Upper lobe of right lung (tissue), 1 donor: ENCODE measurements at regions not wholly inside any gene's neighbourhood (a gene's known extent, or its start where the extent isn't known, plus 50 kb on each side); places are given as distances from the start of the nearest gene placed in this dataset.
"Not testable (repeated sequence)": the region's sequence is repeated elsewhere in the genome, so short reads cannot be mapped to it uniquely, and the experiment has no call there.

Experiments
- ATAC-seq: fragments of 200-7000 bp; cut with Tn5 transposase; one replicate; pipeline ENCODE4 v1.9.1; 2020; ENCODE audit warnings: mild to moderate bottlenecking, moderate library complexity
- DNase-seq: peaks from one replicate; pipeline ENCODE4 v3.0.0-alpha.2; 2020
- H3K27ac ChIP-seq: fragments of 200-600 bp; one replicate; pipeline ENCODE4 v1.8.0; 2022
- H3K27me3 ChIP-seq: fragments of 200-600 bp; one replicate; pipeline ENCODE4 v1.8.0; 2022; ENCODE audit warnings: mild to moderate bottlenecking
- H3K36me3 ChIP-seq: fragments of 200-600 bp; one replicate; pipeline ENCODE4 v1.8.0; 2022
- H3K4me1 ChIP-seq: fragments of 200-600 bp; one replicate; pipeline ENCODE4 v1.8.0; 2022
- H3K4me3 ChIP-seq: fragments of 200-600 bp; one replicate; pipeline ENCODE4 v1.8.0; 2022; ENCODE audit warnings: mild to moderate bottlenecking
- H3K9me3 ChIP-seq: fragments of 200-600 bp; one replicate; pipeline ENCODE4 v1.8.0; 2022
- intact Hi-C: fragments of 100-400 bp; cut with DNase I; formaldehyde crosslinking; loops from one replicate; pipeline ENCODE4 v1.11.0; 2022
- TF ChIP-seq, protein P1 (sequence below): fragments of 200-600 bp; IDR thresholded peaks from one replicate; pipeline ENCODE4 v1.8.0; 2022; ENCODE audit warnings: antibody characterized with exemption
- donor health status: DM: no; HTN: yes; CAD: no; lungs with severe emphysema.

DNA sequence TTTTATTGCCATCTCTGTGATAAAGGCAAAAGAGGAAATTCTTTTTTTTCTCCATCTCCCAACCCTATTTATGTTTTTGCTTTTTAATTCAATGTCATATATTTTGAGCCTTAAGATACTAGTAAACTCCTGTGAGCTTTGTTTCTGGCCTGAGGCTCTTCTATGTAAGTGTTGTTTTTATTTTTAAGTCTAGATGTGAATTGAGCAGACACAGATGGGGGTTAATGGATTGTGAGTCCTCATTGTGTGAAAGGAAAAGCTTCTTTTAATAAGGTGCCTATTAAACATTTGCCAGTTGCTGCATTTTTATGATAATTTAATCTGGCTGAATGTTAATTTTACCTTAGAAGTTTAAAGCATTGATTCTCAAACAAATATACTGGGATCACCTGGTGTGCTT, 2337.9 kb upstream of the RAG2 start:
- DNase-seq: no peak
- Histone ChIP-seq H3K36me3 (no peaks in the 10 kb centered on the region), H3K27ac (no peak overlapping the region), H3K9me3 (no peaks in the 10 kb centered on the region), H3K4me3 (no peak overlapping the region), H3K4me1 (no peaks in the 10 kb centered on the region), H3K27me3 (no peaks in the 10 kb centered on the region)
- TF ChIP-seq, protein P1, sequence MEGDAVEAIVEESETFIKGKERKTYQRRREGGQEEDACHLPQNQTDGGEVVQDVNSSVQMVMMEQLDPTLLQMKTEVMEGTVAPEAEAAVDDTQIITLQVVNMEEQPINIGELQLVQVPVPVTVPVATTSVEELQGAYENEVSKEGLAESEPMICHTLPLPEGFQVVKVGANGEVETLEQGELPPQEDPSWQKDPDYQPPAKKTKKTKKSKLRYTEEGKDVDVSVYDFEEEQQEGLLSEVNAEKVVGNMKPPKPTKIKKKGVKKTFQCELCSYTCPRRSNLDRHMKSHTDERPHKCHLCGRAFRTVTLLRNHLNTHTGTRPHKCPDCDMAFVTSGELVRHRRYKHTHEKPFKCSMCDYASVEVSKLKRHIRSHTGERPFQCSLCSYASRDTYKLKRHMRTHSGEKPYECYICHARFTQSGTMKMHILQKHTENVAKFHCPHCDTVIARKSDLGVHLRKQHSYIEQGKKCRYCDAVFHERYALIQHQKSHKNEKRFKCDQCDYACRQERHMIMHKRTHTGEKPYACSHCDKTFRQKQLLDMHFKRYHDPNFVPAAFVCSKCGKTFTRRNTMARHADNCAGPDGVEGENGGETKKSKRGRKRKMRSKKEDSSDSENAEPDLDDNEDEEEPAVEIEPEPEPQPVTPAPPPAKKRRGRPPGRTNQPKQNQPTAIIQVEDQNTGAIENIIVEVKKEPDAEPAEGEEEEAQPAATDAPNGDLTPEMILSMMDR: no peak
- ATAC-seq: no peak
- intact Hi-C loops: no loop called here

DNA sequence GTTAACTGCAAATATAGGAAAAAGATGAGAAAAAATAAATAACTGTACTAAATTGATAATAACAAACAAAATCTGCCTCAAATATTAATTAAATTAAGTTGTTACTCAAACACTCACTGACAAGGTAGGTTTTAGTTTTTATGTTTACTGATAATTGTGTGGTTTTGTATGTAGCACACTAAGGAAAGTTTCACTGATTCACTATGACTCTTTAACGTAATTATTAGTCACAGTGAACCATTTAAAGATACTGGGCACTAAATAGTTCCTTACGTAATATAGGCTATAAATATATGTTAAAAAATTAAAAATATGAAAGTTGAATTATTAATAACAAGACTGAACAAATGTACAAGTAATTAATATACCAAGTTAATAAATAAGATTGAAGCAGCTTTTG, 2330.0 kb upstream of the RAG2 start:
- H3K4me1 ChIP-seq: no peaks in the 10 kb centered on the region
- TF ChIP-seq, protein P1: no peak
- no peaks in the 10 kb centered on the region for H3K27me3 ChIP-seq
- no peaks in the 10 kb centered on the region for H3K36me3 ChIP-seq
- H3K9me3 ChIP-seq: no peaks in the 10 kb centered on the region
- no peak overlapping the region for H3K27ac ChIP-seq
- no peak overlapping the region for H3K4me3 ChIP-seq
- no peak for ATAC-seq
- intact Hi-C loops: no loop called here
- no peak for DNase-seq

GRCh38 chr11:38924644-38925043, 2326.6 kb upstream of the RAG2 start:
- Histone ChIP-seq H3K4me3 (no peak overlapping the region), H3K4me1 (no peaks in the 10 kb centered on the region), H3K36me3 (no peaks in the 10 kb centered on the region), H3K27ac (no peak overlapping the region), H3K9me3 (no peaks in the 10 kb centered on the region), H3K27me3 (no peaks in the 10 kb centered on the region)
- DNase-seq (no peak), ATAC-seq (no peak)
- TF ChIP-seq, protein P1: no peak
- intact Hi-C loops: no loop called here

- TF ChIP-seq, protein P1: no peak
- Histone ChIP-seq H3K4me1 (no peaks in the 10 kb centered on the region), H3K36me3 (no peaks in the 10 kb centered on the region), H3K27me3 (no peaks in the 10 kb centered on the region), H3K27ac (no peak overlapping the region), H3K4me3 (no peak overlapping the region), H3K9me3 (no peaks in the 10 kb centered on the region)
- DNase-seq: no peak
- intact Hi-C loops: no loop called here
- ATAC-seq: no peak
Observed at GRCh38 chr11:38900211-38900610, 2302.2 kb upstream of the RAG2 start.

DNA sequence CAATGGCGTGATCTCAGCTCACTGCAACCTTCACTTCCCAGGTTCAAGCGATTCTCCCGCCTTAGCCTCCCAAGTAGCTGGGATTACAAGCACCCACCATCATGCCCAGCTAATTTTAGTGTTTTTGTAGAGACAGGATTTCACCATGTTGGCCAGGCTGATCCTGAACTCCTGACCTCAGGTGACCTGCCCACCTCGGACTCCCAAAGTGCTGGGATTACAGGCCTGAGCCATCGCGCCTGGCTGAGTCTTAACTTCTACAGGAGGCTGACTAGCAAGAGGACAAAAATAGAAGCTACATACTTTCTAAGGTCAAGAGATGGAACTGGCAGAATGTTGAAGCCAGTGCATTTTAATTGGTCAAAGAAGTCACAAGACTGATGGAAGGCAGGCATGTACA, 2296.2 kb upstream of the RAG2 start:
- not testable (repeated sequence) for H3K27ac ChIP-seq

GRCh38 chr11:38884145-38884865, 2286.3 kb upstream of the RAG2 start:
- Histone ChIP-seq H3K36me3 (no peaks in the 10 kb centered on the region), H3K4me1 (no peaks in the 10 kb centered on the region), H3K9me3 (no peaks in the 10 kb centered on the region), H3K4me3 (no peak overlapping the region), H3K27me3 (no peaks in the 10 kb centered on the region), H3K27ac (no peak overlapping the region)
- no peak for DNase-seq
- no peak for ATAC-seq
- intact Hi-C loops: no loop called here
- TF ChIP-seq, protein P1: no peak

More for the DNA sequence above, 2296.2 kb upstream of the RAG2 start:
- H3K9me3 ChIP-seq, DNase-seq, H3K36me3 ChIP-seq, H3K4me3 ChIP-seq, H3K27me3 ChIP-seq, intact Hi-C loops, ATAC-seq, H3K4me1 ChIP-seq: not testable (repeated sequence)
